HEK293T (cell line): ENCODE measurements at regions not wholly inside any gene's neighbourhood (a gene's known extent, or its start where the extent isn't known, plus 50 kb on each side); places are given as distances from the start of the nearest gene placed in this dataset.

Source experiments
- ARNT ChIP-seq: fragments of 450-650 bp; IDR thresholded peaks from 2 replicates; pipeline ENCODE4 v1.6.1; 2017; ENCODE audit warnings: mild to moderate bottlenecking
- ELF4 ChIP-seq: fragments of 450-650 bp; IDR thresholded peaks from 2 replicates; pipeline ENCODE4 v1.6.1; 2017; ENCODE audit warnings: antibody characterized with exemption
- FOXA1 ChIP-seq: fragments of 450-650 bp; IDR thresholded peaks from 2 replicates; pipeline ENCODE4 v1.6.1; 2016; ENCODE audit warnings: mild to moderate bottlenecking
- FOXK2 ChIP-seq: fragments of 450-650 bp; IDR thresholded peaks from 2 replicates; pipeline ENCODE4 v1.6.1; 2016; ENCODE audit warnings: mild to moderate bottlenecking
- HDGF ChIP-seq: fragments of 450-650 bp; IDR thresholded peaks from 2 replicates; pipeline ENCODE4 v1.6.1; 2017; ENCODE audit warnings: antibody characterized with exemption, borderline replicate concordance
- NFRKB ChIP-seq: fragments of 450-650 bp; IDR thresholded peaks from 2 replicates; pipeline ENCODE4 v1.6.1; 2016; ENCODE audit warnings: mild to moderate bottlenecking, moderate library complexity
- SP1 ChIP-seq: fragments of 450-650 bp; IDR thresholded peaks from 2 replicates; pipeline ENCODE4 v1.6.1; 2017
- ZNF384 ChIP-seq: fragments of 450-650 bp; IDR thresholded peaks from 2 replicates; pipeline ENCODE4 v1.6.1; 2016
- TF ChIP-seq, protein P1 (sequence below): fragments of 450-650 bp; IDR thresholded peaks from 2 replicates; pipeline ENCODE4 v1.6.1; 2016

DNA sequence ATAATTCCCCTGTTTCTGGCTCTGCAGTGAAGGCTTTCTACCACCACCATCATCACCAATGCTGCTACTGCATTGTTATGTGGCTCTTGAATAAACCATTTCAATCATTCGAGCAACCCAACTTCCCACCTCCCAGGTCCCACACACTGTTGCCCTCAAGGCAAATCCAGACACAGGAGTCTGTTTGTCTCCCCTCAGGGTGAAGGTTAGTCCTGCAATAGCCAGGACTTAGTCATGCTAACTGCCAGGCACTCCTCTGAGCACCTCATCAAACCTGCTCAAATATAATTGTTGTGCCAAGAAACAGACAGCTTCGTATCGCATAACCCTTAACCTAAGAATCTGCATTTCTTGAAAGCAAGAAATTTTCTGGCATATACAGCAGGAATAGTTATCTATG is 213.2 kb downstream of the KDR start:
- TF ChIP-seq SP1 (no peak), NFRKB (no peak), ARNT (no peak), FOXA1 (no peak), ELF4 (no peak), FOXK2 (no peak), ZNF384 (no peak), HDGF (no peak)
- TF ChIP-seq, protein P1, sequence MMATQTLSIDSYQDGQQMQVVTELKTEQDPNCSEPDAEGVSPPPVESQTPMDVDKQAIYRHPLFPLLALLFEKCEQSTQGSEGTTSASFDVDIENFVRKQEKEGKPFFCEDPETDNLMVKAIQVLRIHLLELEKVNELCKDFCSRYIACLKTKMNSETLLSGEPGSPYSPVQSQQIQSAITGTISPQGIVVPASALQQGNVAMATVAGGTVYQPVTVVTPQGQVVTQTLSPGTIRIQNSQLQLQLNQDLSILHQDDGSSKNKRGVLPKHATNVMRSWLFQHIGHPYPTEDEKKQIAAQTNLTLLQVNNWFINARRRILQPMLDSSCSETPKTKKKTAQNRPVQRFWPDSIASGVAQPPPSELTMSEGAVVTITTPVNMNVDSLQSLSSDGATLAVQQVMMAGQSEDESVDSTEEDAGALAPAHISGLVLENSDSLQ: no peak
